OCI-M1 (cell line): ENCODE measurements at regions not wholly inside any gene's neighbourhood (a gene's known extent, or its start where the extent isn't known, plus 50 kb on each side); places are given as distances from the start of the nearest gene placed in this dataset.

Experiments
- DNase-seq: peaks from one replicate; lab custom pipeline; 2025; lab: John Stamatoyannopoulos, UW

DNA sequence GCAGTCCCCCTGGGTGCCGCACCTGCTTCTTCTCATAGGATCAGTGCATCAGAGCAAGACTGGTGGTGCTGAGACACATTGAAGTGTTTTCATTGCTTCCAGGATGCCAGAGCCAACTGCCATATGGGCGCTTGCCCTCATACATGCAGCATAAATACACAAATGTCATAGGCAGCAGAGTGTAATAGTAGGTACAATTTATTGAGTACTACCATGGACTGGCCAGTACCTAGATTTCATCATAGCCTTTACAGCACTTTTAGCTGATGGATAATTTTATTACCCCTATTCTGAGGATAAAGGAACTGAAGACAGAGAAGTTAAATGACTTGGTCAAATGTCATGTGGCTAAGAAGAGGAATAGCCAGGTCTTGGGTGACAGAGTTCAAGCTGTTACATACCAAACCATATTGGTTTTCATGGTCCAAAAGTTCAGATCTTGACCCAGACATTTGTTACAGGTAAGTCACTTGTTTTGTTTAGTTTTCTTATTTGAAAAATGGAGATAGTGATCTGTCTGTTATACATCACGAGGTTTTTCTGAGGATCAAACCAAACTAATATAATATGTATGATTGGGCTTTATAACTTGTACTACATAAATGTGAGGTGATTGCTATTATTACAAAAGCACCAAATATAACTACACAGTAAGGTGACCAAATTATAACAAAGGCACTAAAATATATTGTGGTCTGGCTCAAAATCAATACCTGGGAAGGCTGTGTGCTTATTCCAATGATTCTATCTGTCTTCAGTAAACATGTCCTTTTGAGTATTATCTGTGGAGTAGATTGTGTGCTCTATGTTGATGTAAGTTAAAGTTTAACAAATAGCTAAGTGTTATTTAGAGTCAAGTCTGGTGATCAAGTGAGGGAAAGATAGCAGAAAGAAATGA is 151.9 kb upstream of the CYRIA start:
- DNase-seq, result no peak

GRCh38 chr2:16816522-16816921 is 150.9 kb upstream of the CYRIA start:
- DNase-seq, result peak; percentile 3

DNA sequence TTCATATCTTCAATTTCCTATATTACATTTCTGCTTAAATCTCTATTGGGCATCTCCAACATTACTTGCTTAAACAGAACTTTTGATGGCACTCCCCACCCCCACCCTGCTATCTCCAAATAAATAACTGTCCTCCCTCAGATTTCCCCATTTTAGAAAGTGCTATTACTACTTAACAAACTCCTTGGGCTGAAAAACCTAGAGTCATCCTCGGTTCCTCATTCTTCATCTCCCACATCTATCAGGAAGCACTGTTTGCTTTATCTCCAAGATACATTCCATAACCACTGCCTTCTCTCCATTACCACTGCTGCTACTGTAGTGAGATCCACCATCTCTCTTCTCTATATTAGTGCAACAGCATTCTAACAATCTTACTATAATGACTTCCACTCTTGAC is 150.4 kb upstream of the CYRIA start:
- DNase-seq, result peak; percentile 49

GRCh38 chr2:16813593-16813992 is 148.0 kb upstream of the CYRIA start:
- DNase-seq, result no peak

DNA sequence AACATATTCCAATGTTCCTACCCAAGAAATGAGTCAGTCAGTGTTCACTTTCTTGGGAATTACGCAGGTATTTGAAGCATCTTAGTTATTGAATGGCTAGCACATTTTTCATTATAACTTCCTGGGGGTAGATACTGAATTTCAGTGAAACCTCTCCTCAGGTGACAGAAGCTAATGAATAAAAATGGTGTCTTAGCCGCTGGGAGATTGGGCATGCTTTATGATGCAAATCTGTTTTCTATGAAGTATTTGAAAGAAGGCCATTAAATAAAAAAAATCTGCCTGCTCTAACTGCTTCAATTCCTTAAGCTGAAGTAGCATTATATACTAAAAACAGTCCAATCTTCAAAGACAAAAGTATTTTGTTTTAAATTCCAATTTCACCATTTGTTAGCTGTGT is 132.8 kb upstream of the CYRIA start:
- DNase-seq, result no peak

GRCh38 chr2:16791496-16791895 is 125.9 kb upstream of the CYRIA start:
- no peak for DNase-seq

DNA sequence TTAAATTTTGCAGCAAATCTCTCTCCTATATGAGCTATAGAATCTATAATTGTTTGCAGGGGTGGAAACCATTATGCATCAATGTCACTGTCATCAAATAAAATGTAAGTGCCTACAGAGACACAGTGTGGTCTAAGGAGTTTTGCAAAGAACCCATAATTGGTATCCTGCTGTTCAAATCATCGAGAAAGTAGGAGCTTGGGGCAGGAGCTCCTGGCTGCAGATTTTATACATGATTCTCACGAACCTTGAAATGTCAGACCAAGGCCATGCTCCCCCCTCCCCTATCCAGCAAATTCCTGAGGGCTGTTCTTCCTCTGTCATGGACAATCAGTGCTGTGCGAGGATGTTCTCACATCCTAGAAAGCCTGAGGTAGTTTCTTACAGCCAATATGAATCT is 119.5 kb upstream of the CYRIA start:
- no peak for DNase-seq

GRCh38 chr2:16784652-16785051 is 119.0 kb upstream of the CYRIA start:
- DNase-seq, result no peak

DNA sequence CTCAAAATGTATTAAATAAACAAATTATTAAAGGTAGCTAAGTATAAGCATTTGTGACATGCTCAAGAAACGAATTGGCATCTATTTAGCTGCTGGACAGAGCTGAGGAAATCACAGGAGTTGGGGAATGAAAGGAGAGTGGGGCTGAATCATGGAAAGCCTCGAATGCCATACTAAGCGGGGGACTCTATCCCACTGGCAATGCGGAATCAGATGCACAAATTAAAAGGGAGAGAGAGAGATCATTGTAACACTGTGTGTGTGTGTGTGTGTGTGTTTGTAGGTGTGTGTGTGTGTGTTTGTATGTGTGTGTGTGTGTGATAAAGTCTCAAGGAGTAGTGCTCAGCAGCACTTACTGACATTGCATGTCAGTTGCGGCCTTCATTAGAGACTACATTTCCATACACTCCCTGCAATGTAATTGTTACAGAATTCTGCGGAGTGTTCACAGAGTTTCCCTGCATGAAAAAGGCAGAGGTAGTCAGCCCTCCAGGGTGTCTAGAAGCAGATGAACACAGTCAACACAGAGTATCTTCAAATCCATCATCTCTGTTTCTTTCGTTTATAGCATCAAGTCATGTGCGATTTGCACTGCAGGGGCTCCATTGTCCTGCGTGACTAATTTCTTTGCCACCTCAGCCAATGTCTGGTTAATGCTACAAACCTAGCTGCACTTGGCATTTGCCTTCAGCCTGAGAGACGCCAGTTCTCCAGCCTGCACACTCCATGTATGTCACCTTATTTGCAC is 111.7 kb upstream of the CYRIA start:
- no peak for DNase-seq

DNA sequence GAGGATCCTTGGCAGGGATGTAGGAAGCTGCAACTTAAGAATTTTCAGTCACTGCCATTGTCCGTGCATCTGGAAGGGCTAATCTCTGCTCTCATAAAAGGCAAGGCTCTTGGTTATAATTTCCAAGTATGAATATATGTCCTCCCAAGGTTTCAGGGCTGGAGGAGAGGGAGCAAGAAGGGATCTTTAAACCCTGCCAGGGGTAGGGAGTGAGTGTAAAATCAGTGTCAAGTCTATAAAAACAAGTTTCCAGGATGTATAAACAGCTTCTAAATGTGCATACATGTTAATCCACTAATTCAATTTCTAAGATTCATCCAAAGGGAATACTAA is 110.2 kb upstream of the CYRIA start:
- no peak for DNase-seq

DNA sequence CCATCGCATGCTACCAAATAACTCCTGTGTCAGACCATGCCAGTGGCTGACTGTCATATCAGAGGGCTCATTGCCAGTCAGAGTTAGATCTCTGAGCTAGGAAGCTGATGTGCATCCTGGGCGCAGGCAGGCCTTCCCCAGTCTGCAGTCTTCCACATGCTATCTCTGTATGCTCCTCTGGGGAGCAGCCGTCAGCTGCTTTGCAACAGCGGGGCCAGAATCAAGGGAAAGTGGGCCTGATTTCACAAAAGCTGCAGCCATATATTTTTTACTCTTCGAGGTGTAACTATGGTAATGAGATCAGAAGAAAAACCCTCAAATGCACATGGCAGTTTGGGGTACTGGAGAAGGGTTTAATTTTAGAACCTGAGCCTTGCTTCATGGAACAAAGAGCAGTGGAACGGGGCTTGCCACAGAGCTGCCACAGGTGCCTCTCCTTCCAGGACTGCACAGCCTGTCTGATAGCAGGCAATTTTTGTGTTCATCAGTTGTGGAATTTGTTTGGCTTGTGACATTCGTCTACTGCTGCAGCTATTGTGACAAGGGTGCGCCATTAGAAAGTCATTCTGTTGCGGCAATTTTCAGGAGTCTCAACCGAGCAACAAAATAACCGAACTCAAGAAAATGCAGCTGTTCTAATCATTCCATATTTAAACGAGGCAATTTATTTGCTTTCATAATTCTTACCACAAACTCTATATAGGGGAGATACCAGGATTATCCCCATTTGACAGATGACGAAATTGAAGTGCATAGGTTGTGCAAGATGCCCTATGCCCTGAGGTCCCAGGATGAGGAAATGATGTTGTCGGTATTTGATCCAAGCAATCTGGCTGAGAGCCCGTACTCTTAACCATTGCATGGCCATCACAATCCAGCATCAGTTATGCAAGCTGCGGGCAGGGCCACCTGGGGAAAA is 109.6 kb upstream of the CYRIA start:
- peak; percentile 54 for DNase-seq

DNA sequence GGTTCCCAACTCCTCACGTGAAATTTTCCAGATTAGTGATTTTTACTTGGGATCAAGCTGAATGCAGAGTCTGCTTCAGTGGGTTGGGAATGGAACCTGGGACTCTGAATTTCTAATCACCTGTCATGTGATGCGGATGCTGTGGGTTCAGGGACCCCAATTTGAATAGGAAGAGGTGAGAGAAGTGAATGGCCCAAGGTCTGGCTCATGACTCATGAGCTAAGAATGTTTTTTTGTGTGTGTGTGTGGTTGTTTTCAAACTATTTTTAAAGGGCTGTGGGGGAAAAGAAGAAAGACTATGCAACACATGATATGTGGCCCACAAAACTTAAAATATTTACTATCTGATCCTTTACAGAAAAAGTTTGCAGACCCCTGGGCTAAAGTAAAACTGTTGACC is 108.5 kb upstream of the CYRIA start:
- no peak for DNase-seq

DNA sequence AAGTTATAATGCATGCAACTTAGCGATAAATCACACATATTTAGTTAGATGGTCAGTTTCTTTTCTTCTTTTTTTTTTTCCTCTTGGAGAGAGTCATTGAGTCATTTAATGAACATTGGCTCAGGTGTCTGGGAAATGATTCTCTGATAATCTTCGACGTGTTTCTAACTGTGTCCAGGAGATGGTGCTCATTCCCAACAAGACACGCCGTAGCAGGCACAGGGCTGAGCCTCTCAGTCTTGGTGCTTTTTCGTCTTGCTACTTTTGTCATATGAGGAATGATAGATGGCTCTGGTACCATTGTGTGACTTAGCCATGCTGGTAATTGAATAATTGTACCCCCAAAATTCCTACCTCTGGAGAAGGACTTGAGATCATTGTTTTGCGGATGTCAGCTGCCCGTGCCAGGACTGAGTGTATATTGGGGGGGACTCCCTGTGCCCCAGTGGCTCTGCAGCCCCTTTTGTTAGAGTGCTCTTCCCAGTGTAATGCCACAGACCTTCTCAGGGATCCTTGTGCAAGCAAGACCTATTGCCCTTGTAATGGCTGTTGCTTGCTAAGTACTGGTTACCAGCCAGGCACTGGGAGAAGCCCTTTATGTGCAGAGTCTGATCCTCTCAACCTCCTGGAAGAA is 107.6 kb upstream of the CYRIA start:
- peak; percentile 72 for DNase-seq

DNA sequence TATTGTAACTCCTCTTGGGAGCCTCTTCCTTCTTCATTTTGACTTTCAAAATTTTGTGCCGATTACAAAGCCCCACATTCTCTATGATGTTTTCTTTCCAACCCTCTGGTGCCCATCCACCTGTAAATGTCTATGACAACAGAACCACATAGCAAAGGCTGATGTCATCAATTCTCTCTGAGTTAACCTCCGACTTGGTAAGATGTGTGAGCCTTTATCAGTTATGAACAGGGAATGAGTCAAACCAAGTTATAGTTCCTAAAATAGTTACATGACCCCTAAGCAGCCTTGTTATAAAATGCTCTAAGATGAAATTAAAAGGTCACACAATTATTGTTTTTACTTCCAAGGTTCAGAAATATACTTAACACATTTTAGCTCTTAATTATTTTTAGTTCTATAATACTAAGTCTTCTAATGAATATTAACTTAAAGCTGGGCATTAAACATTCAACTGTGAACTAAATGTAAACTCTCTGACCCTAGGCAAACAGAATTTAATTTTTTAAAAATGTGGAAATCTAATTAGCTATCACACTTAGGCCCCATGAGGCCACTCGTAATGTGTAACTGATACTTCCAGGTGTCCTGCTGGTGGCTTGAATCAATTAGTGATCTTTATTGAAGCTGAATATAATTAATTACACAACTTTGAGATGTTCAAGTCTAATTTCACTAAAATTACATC is 102.3 kb upstream of the CYRIA start:
- peak; percentile 71 for DNase-seq

- DNase-seq, result no peak
These were observed 99.7 kb upstream of the CYRIA start for GRCh38 chr2:16765356-16765755.

GRCh38 chr2:16764487-16764886 is 98.9 kb upstream of the CYRIA start:
- no peak for DNase-seq

GRCh38 chr2:16763493-16763899 is 97.9 kb upstream of the CYRIA start:
- peak; percentile 54 for DNase-seq

DNA sequence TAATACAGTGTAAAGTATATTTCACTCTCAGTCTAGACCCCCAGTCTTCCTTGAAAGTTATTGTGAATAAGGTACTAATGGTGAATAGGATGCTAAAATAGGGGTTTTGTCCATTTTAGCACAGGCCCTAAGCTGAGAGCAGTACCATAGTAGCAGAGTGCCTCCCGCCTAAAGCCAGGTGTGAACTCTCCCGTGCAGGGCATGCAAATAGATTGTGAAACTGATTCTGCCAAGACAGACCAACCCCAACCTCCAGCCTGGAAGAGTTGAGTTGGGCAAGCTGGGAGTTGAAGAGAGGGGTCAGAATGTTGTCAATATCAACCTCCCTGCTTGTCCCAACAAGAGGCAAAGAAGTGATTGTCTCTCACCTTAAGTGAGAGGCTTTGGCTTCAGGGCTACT is 97.4 kb upstream of the CYRIA start:
- DNase-seq, result no peak

DNA sequence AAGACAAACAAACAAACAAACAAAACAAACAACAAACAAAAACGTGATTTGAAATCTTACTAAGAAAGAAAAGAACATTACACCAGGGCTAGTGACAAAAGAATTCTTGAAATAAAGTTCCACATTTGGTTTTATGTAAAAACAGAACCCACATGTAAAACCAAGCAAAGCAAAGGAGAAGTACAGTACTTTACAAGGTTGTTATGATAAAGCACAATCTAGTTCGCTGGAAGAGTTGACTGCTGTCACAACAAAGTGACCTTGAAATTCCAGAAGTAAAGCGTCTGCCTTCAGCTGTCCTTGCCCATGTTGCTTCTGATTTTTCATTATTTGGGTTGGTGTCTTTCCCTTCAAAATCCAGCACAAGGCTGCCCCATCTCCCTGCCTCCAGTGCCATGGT is 94.8 kb upstream of the CYRIA start:
- peak; percentile 6 for DNase-seq

DNA sequence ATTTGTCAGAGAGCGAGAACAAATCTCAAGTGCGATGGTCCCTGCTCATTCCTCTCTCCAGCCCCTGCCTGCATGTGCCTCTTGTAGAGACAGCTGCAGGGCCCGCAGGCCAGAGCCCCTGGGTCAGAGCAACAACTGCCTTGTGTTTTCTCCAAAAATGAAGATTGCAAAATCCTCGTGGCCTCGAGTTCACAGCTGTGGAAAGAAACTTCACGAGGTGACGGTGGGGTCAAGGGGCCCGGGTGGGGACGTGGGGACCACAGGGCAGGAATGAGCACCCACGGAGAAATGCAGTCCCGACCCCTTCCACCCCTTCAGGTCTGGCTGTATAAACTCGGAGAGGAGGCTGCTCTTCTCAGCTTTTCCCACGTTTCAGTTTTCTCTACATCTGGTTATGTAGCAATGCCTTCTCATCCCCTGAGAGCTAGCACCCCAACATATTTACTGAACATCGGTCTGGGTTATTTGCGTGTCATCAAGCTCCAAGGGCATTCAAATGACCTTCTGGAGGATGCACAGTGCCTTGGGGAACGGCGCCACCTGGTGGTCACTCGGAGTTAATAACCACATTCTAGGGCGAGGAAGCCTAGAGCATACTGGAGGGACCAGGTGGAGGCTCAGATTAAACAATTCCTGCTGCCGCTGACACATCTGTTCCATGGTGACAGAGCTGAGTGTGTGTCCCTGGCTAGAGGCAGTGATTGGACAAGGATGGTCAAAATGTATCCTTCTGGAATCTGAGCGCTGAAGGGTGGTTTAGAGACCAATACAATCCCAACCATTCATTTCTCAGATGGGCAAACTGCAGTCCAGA is 91.4 kb upstream of the CYRIA start:
- DNase-seq, result peak; percentile 71
